NCI-H345 treated with DMSO at 0.1 percent for 48 hours (cell line): ENCODE measurements at regions not wholly inside any gene's neighbourhood (a gene's known extent, or its start where the extent isn't known, plus 50 kb on each side); places are given as distances from the start of the nearest gene placed in this dataset.

ENCODE experiments used
- DNase-seq: peaks from one replicate; lab custom pipeline; 2025; ENCODE audit not compliant: unreplicated experiment; lab: John Stamatoyannopoulos, UW

DNA sequence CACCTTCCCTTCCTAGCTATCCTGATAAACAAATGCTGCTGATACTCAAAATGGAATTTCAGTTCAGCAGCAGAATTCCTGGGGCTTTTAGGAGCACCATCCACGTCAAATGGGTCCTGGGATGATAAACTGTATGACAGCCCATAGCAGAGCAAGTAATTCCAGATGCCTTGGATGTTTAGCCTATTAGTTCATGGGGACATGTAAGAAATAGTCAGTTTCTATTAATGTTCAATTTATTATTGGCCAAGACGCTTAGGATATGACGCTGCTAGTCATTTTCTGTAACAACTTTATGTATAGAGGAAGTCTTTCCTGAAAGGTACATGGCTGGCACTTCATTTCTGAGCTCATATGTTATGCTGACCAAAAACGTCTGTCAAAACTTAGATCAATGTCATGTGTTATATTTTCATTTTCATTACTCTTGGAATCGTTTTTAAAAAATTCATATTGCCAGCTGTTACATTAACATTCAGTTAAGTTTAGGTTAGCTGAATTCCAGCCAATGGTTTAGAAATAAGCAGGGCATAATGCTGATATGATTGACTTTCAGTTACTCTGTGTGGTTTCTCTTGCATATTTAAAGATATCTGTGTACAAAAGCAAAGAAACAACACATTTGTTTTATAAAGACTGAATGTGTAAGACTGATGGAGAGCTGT, 243.8 kb downstream of the CSNK1G3 start:
- DNase-seq = no peak

DNA sequence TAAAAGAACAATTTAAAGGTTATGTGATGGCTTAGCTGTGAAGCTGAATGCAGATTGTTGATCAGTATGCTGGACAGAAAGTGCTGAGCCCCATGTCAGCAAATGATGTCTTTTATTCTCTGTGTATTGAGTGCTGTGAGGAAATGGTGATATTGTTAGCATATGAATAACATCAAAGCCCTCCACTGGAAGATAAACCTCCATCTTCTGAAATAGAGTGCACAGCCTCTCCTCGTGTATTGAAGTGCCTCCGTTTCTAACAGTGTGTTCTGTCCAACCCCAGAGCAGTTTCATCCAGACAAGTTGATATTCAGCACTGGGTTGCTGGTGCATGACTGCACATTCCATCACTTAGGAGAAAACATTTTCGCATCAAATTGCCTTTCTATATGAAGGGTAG, 242.9 kb downstream of the CSNK1G3 start:
- peak; percentile 27 for DNase-seq

DNA sequence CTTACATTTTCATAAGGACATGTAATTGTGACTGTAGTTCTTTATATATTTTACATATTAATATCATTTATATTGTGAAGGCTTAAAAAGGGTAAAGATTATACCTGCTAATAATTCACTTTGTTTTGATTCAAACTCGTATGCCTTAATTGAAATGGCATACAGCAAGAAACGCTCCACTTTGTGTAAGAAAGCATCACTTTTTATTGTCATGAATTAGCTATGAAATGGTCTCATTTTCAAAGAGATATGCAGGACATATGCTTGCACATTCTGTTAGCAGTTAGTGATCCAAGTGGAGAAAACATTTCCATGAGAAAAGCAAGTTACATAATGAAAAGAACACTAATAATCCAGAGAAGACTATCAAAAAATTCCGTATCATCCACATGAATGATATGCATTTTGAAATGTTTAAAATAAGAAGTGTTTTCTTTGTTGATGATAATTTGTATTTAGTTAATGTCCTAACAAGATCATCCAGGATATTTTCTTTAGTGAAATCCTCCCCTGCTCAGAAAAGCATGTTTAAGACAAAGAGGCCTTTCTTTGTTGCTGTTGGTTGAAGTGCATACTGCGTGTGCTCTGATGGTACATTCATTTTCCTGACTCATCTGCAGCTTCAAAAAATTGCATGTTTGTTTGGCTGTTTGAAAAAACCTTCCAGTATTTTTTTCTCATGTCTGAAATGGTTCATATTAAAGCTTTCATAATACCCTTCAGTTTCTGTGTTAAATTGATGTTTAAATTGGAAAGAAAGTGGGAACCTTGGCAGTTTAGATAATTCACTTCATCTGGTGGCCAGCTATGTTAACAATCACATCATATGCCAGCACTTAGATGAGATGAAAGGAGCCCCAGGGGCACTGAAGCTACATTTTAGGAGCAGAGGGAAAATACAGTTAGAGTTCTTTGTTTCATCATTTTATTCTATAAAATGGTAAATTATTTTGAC, 242.2 kb downstream of the CSNK1G3 start:
- peak; percentile 26 for DNase-seq

DNA sequence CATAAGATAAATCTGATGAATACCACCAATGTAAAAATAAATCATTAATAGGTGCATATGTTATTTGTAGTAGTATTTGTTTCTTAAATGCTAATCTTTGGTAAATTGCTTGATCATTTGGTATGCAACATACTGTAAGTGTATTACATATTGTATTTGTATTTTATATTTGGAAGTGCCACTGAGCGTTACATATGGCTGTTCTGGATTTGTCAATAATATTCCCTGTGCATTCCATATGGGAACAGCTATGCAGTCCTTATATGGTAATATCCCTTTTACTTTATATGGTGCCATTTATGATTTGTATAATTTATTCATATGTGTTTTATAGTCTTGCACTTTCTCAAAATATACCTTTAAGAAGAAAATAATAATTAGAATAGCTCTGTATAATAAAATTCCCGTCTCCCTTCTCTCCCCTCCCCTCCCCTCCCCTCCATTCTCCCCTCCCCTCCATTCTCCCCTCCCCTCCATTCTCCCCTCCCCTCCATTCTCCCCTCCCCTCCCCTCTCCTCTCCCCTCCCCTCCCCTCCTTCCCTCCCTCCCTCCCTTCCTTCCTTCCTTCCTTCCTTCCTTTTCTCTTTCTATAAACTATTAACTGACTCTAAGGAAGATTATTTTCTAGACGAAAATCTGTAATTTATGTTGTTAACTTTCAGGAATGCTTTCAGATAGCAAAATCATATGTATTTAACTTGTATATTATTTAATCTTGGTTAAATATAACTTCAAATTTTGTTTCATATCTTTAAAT, 241.4 kb downstream of the CSNK1G3 start:
- DNase-seq = no peak

DNA sequence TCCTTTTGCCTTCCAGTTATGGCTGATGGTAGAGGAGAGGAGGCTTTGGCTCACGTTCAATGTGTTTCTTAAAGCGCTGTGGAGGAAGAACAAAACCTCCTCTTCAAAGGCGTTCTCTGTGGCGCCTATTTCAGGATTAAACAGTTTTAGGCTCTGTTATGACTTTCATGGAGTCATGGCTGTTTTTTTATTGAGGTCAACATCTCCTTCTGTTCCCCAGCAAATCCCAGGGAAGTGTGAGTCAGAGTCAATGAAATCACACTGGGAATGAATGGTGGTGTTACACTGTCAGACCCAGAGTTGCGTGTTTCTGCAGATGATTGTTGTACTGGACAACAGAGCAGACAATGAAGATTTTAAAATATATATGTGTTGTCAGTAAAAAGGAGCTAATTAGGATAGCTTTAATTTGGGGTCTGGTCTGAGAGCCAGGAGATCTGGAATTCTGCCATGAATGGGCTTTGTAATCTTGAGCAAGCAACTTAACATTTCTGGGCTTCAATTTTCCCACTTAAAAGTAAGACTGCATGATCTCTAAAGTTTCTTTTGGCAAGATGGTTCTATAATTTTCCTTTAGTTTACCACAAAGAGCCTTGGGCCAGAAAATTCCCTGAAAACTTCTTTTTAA, 240.7 kb downstream of the CSNK1G3 start:
- DNase-seq = no peak

DNA sequence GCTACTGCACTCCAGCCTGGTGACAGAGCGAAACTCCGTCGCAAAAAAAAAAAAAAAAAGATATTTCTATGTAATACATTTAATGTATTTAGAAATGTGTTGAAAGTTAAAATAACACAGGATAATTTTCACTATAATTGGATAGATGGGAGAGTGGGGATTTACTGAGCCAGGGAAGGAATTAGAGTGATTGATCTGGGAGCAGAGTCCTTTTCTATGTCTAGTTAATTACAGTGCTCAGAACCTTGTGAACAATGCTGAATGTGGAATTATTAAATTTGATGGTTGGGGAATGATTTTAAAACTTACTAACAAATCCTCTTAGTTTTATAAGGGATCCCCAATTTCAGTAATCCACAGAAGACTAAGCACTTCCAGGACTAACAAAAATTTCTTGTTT, 239.7 kb downstream of the CSNK1G3 start:
- DNase-seq = no peak

DNA sequence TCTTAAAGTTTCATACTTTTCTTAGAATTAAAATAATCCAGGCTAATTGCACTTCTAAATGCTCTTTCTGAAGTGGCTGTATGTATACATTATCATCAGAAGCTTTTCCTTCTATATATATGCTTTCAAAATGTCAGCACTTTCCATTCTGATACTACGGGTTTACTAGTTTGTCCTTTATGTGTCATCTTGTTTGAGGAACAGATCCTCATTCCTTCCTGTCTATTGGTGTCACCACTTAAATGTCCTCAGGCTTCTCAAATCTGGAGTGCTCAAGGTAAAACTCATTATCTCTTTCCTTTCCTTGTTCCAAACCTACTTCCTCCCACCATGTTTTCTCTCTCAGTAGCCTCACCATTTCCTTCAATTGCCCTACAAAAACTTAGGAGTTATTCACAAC, 236.3 kb downstream of the CSNK1G3 start:
- DNase-seq = no peak

DNA sequence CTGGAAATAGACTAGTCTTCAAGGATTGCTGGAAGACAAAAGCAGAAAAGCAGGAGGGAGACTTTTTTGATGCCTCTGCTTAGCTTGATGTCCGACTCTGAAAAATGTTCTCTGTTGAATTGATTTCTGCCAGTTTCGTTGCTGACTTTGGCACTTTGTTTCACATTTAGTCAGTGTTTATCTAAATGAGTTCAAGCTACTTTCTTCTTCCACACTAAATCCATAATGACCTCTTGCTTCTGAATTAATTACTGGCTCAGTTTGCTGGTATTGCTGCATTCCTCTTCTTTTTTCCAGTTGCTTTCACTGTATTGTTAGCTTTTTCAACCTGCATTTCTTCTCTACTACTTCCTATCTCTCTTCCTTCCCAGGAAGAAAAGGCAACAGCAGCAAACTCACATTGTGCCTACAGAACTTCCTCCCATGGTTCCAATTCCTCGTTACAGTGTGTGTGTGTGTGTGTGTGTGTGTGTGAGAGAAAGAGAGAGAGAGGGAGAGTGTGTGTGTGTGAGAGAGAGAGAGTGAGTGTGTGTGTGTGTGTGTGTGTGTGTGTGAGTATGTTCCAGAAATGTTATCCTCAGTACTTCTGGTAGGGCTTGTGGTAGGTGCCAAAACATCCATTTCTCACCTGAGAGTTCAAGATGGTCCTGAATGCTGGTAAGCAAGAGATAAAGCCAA, 234.8 kb downstream of the CSNK1G3 start:
- no peak for DNase-seq

DNA sequence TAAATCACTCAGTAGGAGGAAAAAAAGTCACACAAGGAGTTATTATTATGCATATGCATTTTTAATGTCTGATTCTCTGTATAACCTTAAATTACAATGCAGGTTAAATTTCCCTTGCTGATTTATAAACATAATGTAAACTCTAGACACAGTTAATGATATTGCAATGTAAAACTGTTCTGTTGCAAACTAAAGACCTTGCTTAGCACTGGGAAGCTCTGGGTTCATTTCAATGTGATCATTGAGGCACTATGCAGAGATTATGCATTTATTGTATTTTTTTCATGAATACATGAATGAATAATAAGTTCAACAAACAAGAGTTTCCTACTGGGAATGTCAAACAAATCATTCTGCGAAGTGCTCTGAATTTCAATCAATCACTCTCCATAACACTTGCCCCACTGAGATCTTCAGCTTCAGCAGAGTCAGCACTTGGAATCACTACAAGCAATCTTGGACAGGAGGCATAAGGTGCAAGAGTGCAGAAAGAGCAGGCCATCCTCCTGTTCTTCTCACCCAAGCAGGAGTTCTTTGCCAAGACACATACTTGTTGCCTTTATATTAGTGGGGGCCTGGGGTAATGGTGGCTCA, 232.1 kb downstream of the CSNK1G3 start:
- DNase-seq = no peak

DNA sequence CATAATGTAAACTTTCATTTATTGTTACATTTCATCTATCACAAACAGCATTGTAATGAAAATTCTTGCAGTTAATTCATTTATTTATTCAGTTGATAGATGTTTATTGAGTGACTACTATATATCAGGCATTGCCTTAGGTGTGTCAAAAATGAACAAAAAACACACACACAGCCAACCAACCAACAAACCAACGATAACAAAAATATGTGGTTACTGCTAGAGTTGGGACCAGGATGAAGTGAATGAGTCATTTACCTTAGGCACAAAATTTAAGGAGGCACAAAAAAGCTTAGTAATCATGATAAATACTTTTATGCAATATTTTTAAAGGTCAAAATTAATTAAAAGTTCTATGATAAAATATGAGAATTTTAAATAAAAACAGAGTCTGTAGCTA, 223.4 kb downstream of the CSNK1G3 start:
- no peak for DNase-seq

DNA sequence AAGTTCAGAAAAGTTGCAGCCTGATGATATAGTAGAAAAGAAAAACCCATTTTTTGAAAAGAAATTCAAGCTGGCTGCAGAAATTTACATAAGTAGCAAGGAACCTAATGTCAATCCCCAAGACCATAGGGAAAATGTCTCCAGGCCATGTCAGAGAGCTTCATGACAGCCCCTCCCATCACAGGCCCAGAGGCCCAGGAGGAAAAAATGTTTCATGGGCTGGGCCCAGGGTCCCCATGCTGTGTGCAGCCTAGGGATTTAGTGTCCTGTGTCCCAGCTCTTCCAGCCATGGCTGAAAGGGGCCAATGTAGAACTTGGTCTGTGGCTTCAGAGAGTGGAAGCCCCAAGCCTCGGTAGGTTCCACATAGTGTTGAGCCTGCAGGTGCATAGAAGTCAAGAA, 220.3 kb downstream of the CSNK1G3 start:
- no peak for DNase-seq

DNA sequence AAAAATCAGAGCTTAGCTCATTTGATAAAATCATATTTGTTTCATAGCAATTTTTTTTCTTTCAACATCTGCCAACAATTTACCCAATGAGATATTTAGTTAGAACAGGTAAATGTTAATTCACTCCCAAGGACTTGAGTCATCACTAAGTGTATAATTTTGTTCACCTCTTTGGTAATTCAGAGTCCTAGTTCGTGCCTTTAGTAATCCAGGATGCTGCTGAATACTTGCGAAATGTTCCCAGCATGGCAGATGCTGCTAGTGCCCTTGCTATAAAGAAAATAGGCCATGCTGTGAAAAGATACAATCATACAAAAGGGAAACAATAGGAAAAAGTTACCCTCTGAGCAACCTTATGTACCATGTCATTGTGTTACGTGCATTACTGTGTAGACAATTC, 210.5 kb downstream of the CSNK1G3 start:
- no peak for DNase-seq

DNA sequence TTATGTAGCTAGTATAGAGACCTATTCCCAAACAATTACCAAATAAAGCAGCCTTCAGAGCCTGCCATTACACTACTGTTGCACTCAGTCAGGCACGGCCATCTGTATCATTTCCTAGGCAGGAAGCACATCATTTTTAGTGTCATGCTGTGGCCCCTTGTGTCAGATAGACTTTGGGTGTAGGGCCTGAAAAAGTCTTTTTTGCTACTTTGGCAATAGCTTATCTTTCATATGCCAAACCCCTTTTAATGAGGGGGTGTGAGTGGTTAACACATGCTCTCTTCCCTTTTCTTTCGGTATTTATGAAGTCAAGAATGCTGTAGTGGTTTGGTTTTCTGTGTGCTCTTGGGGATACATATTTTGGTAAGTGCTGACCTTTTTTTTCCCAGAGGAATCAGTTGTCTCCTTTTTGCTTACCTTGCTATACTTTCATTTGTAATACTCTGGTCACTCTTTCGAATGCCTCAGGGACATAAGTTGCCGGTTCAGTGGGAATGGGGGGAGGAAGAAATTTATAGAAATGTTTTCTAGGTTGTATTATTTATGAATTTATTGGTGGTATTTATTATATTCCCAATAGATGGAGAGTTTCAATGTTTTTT, 209.8 kb downstream of the CSNK1G3 start:
- DNase-seq = no peak

DNA sequence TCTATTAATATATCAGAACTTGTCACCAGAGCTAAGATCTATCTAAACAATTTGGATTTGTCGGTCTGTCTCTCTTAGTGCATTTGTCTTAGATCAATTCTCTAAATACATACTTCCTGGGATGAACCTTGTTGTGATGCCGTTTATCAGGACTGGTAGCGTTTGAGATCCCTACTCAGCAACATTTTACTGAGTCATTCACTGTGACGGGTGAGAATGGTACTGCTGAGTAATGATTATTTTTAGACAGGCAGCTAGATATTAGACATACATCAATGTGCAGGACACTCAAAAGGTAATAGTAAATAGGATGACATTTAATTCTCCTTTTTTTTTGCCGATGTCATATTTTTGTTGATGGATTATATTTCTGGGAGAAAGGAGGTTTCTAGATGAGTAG, 209.0 kb downstream of the CSNK1G3 start:
- no peak for DNase-seq

DNA sequence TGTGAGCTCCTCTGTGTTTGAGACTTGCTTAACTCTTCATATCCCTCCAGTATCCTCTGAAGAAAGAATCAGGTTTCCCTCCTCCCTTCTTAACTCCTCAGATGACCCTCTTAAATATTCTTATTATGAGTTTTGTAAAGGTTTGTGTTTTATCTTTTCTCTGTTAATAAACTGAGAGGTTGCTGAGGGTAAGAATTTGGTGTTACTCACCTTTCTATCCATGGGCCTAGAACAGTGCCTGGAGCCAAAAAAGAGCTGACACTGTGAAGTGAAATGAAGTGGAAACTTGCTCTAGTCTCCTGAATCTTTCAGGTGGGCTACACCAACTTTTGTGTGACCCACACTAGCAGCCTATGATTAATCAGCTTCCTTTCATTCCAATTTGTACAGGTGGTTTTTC, 208.4 kb downstream of the CSNK1G3 start:
- DNase-seq = no peak

DNA sequence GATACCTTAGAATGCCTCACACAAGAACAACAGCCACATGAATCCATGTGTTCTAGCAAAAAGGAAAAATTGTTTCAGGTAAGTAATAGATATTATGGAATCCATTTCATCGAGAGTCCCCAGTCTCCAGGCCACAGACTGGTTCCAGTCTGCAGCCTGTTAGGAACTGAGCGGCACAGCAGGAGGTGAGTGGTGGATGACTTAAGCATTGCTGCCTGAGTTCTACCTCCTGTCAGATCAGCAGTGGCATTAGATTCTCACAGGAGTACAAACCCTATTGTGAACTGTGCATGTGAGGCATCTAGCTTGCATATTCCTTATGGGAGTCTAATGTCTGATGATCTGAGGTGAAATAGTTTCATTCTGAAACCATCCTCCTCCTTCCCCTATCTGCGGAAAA, 207.0 kb downstream of the CSNK1G3 start:
- no peak for DNase-seq

DNA sequence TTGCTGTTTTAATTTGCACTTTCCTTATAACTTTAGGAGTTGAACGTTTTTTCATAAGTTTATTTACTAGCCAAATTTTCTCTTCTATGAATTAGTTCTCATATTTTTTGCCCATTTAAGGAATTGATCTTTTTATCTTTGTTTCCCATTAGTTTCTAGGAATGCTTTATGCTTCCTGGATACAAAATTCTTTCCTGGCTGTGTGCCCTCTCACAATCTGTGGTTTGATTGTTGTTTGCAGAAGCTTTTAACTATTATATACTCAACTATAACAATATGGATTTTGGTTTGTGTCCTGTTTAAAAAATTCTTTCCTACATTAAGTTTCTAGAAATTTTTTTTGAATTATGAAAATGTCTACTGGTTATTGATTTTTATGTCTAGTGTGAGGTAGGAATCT, 206.3 kb downstream of the CSNK1G3 start:
- DNase-seq = no peak

DNA sequence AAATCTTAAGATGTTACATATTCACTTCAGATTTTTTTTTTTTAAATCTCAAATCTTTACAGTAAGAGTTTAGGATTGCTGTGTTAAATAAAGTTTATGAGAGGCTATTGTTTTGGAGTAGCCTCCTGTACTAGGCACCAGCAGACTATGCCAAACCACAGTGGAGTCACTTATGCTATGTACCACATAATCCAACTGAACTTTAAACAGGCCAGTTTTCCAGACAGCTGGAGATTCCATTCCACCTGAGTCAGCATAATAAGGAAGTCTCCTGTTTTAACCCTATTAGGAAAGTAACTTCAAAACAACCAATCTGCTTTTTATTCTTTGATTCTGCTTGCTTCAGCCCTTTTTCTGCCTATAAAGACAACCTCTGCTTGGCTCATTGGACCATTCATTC, 205.2 kb downstream of the CSNK1G3 start:
- no peak for DNase-seq

DNA sequence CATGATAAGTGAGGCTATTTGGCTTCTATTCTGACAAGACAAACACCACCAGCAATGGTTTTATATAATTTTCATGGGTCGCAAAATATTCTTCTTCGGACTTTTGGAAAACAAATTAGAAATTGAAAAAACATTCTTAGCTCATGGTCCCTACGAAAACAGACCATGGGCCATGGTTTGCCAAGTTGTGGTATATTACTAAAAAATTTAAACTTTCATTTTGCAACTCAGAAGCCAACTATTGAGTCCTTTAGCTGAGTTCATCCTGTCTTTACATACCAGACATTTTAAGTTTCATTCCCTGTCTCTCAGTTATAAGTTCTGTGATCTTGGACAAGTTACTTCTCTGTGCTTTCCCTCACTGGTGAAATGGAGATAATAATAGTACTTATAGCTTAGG, 198.1 kb downstream of the CSNK1G3 start:
- DNase-seq = no peak

DNA sequence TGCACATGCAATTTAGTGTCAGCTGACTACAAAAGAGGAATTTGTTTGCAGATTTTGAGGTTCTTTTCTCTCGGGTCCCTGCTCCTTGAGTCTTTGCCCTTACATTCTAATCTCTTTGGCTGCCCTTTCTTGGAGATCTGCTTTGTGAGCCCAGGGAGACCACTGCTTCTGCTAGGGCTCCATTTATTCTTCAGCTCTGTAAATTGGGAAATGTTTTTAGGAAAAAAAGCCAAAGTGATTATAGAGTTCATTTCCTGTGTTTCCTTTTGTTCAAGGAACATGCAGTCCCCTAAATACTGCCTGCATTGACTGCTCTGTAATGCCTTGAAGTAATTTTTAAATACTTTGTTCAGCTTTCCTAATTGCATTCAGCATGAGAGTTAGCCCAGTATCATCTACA, 197.4 kb downstream of the CSNK1G3 start:
- DNase-seq = no peak
